Type B pancreatic cell (in vitro differentiated cells): ENCODE measurements at regions not wholly inside any gene's neighbourhood (a gene's known extent, or its start where the extent isn't known, plus 50 kb on each side); places are given as distances from the start of the nearest gene placed in this dataset.

Experiments used
- DNase-seq: peaks from one replicate; pipeline ENCODE4 v3.0.0; 2021; ENCODE audit warnings: mixed read lengths; ENCODE audit not compliant: unreplicated experiment; ENCODE audit errors: extremely low spot score
- H3K27ac Mint-ChIP-seq: 2 replicates; pipeline ENCODE4 v1.8.0; 2021; ENCODE audit warnings: mild to moderate bottlenecking, mixed read lengths
- H3K27me3 Mint-ChIP-seq: 2 replicates; pipeline ENCODE4 v1.8.0; 2021; ENCODE audit warnings: mixed read lengths
- H3K36me3 Mint-ChIP-seq: 2 replicates; pipeline ENCODE4 v1.8.0; 2021; ENCODE audit warnings: mixed read lengths
- H3K4me1 Mint-ChIP-seq: one replicate; pipeline ENCODE4 v1.8.0; 2021; ENCODE audit warnings: mixed read lengths; ENCODE audit not compliant: unreplicated experiment
- H3K4me3 Mint-ChIP-seq: 2 replicates; pipeline ENCODE4 v1.8.0; 2021; ENCODE audit warnings: mild to moderate bottlenecking, mixed read lengths
- H3K9me3 Mint-ChIP-seq: 2 replicates; pipeline ENCODE4 v1.8.0; 2021; ENCODE audit warnings: mixed read lengths
- CTCF ChIP-seq: fragments of 200-600 bp; sonication (generic); conservative IDR thresholded peaks from 2 replicates; pipeline ENCODE4 v1.5.0; 2021; ENCODE audit warnings: antibody characterized with exemption, mild to moderate bottlenecking

- H3K4me1 Mint-ChIP-seq = peaks cover 7% of the 10 kb centered on the region
- H3K27ac Mint-ChIP-seq = no peak overlapping the region
- no peak for TF ChIP-seq CTCF
- H3K36me3 Mint-ChIP-seq = no peaks in the 10 kb centered on the region
- no peak overlapping the region for H3K4me3 Mint-ChIP-seq
- no peak for DNase-seq
- peaks cover 4% of the 10 kb centered on the region for H3K9me3 Mint-ChIP-seq
- H3K27me3 Mint-ChIP-seq = peaks cover 3% of the 10 kb centered on the region
Measured at GRCh38 chr3:1942781-1943180, 155.9 kb upstream of the CNTN4 start.

GRCh38 chr3:1943395-1944118 lies 155.1 kb upstream of the CNTN4 start:
- Mint-ChIP-seq H3K4me3 (no peak overlapping the region), H3K9me3 (peaks cover 4% of the 10 kb centered on the region), H3K4me1 (peaks cover 7% of the 10 kb centered on the region), H3K36me3 (no peaks in the 10 kb centered on the region), H3K27me3 (peaks cover 3% of the 10 kb centered on the region), H3K27ac (no peak overlapping the region)
- no peak for TF ChIP-seq CTCF
- DNase-seq = no peak

GRCh38 chr3:1945698-1946097 lies 153.0 kb upstream of the CNTN4 start:
- DNase-seq = no peak
- Mint-ChIP-seq H3K4me3 (no peak overlapping the region), H3K9me3 (peaks cover 4% of the 10 kb centered on the region), H3K4me1 (peaks cover 7% of the 10 kb centered on the region), H3K36me3 (no peaks in the 10 kb centered on the region), H3K27ac (no peak overlapping the region), H3K27me3 (no peaks in the 10 kb centered on the region)
- TF ChIP-seq CTCF = no peak

GRCh38 chr3:1953536-1953935 lies 145.1 kb upstream of the CNTN4 start:
- no peak for TF ChIP-seq CTCF
- DNase-seq = no peak
- peaks cover 7% of the 10 kb centered on the region for H3K4me1 Mint-ChIP-seq
- no peak overlapping the region for H3K27ac Mint-ChIP-seq
- H3K4me3 Mint-ChIP-seq = no peak overlapping the region
- no peaks in the 10 kb centered on the region for H3K36me3 Mint-ChIP-seq
- H3K27me3 Mint-ChIP-seq = no peaks in the 10 kb centered on the region
- H3K9me3 Mint-ChIP-seq = no peaks in the 10 kb centered on the region

- peak overlapping the region; percentile 6 for H3K27ac Mint-ChIP-seq
- DNase-seq = no peak
- H3K36me3 Mint-ChIP-seq = no peaks in the 10 kb centered on the region
Measured at GRCh38 chr3:1954632-1955031, 144.0 kb upstream of the CNTN4 start.

More at GRCh38 chr3:1954632-1955031, 144.0 kb upstream of the CNTN4 start:
- Mint-ChIP-seq H3K4me1 (peaks cover 7% of the 10 kb centered on the region), H3K4me3 (no peak overlapping the region), H3K9me3 (peaks cover 4% of the 10 kb centered on the region), H3K27me3 (no peaks in the 10 kb centered on the region)
- TF ChIP-seq CTCF = no peak
